NOMO-1 treated with DMSO at 0.1 percent for 48 hours (cell line): ENCODE measurements at regions not wholly inside any gene's neighbourhood (a gene's known extent, or its start where the extent isn't known, plus 50 kb on each side); places are given as distances from the start of the nearest gene placed in this dataset.

ENCODE experiments used
- DNase-seq: peaks from one replicate; lab custom pipeline; 2025; ENCODE audit not compliant: unreplicated experiment; lab: John Stamatoyannopoulos, UW

- no peak for DNase-seq
Measured at GRCh38 chr5:26828294-26828693, 210.1 kb downstream of the CDH9 start.

DNA sequence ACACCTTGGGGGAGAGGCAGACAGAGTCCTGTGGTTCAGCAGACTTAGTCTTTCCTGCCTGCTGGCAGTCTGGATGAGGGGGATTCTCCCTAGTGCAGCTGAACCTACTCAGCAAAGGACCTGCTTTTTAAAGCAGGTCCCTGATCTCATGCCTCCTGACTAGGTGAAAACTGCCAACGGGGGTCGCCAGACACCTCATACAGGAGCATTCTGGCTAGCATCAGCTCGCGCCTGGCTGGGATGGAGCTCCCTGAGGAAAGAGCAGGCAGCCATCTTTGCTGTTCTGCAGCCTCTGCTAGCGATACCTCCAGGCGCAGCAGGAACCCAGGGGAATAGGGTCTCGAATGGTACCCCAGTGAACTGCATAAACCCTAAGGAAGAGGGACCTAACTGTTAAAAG is 225.2 kb downstream of the CDH9 start:
- DNase-seq = no peak

GRCh38 chr5:26812714-26813113 is 225.7 kb downstream of the CDH9 start:
- DNase-seq = no peak

DNA sequence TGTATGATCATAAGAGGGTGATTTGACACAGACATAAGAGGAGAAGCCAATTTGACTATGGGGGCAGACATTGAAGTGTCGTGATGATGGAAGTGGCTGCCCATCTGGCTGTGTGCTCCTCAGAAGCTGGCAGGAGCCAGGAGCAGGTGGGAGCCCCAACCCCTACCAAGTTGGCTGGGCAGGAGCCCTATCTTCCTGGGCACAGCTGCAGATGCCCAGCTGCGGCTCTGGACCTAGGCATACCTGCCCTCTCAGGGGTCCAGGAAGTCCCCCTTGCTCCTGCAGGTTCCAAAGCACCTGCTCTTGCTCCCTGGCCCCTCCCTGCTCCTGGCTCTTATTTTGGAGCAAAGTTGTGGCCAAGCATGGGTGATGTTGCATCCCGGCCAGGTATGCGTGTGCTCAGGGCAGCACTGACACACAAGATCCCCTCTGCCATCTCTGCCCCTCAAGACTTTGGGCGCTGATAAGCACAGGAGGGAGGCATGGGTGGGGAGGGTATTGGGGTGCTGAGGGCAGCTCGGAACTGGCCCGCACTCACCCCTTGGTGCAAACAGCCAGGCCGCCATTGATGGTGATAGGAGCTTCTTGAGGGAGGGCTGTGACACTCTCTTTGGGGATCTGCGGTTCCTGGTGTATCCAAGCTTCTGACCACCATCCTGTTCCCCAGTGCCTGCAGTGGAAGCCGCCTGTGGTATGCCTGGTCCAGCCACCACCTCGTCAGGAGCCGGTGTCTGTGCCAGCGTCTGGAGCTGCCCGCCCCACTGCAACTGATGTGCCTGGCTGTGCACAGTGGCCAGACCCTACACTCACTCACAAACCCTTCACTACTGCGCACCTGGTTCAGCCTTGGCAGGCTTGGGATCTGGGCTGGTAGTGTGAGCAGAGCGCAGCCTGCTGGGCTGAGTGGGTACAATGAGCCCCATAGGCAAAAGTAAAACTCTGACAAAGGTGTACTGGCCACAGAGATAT is 230.9 kb downstream of the CDH9 start:
- no peak for DNase-seq

GRCh38 chr5:26805076-26805475 is 233.3 kb downstream of the CDH9 start:
- no peak for DNase-seq

DNA sequence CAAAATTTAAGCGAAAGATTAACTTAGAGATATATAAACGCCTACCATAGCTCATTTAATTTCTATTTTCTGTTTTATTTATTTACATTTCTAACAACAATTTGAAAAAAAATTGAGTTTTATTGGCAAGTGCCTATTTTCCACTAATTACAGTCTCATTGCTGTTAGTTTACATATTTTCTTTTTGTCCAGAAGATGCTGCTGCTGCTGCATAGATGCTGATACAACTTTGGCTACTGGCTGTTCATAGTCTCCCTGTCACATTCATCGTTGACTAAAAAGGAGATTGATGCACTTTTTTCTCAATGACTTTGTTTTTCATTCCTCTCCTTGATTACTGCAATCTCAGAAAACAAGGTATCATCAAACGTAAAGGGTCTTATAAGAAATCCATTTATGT is 235.4 kb downstream of the CDH9 start:
- no peak for DNase-seq

DNA sequence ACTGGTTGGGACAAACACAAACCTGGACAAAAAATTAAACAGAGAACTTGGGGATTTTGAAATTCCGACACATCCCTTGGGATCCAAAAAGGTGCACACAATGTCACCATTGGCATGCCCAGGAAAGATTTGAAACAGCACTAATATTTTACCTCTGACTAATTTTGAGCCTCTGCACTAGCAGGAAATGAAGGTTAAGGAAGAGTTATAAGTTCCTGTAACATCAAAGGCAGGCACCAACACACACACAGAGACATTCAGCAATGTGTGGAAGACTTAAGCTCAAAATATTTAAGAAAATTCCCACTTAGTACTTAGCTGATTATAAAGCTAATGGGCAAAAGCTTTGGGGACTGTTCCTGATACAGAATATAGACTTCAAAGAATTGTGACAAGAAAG is 247.0 kb downstream of the CDH9 start:
- DNase-seq = peak; percentile 7

DNA sequence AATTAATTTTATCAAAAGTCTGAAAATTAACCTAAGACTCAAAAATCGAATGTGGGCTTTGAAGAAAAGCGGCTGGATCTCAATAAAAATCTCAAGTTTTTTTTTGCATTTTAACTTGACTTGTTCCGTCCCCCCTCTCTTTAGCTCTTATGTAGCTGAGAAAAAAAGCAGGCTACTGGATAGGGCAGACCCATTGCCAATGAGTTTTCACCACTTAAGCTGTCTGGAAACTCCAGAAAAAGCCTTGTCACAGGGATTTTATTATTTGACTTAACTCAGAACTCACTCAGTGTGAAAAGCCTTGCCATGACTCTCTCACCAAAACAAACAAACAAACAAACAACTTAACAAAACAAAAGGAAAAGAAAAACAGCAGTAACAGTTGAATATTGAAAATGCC is 247.4 kb downstream of the CDH9 start:
- DNase-seq = no peak

GRCh38 chr5:26763215-26763614 is 275.2 kb downstream of the CDH9 start:
- DNase-seq = no peak

GRCh38 chr5:26761446-26761845 is 276.9 kb downstream of the CDH9 start:
- no peak for DNase-seq

- DNase-seq = no peak
Measured at GRCh38 chr5:26761045-26761444, 277.3 kb downstream of the CDH9 start.

- peak; percentile 96 for DNase-seq
Measured at GRCh38 chr5:26757941-26758340, 280.4 kb downstream of the CDH9 start.

- DNase-seq = no peak
Measured at GRCh38 chr5:26749829-26750228, 288.6 kb downstream of the CDH9 start.

DNA sequence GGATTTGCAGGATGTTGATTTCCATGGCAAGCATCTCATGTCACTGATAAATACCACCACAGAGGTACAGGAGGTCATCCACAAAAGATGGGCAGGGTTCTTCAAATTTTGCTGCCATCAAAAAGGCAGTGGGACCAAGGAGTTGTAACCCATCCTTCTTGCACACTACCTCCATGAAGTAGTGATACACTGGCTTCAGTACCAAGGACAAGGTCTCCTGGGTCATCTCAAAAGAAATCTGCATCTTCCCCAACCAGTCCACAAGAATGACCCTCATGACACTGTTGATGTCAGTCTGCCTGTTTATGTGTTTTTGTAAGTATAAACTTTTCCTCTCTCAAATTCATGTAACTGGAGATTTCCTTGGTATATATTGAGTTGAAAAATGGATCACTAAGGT is 298.2 kb downstream of the CDH9 start:
- no peak for DNase-seq

DNA sequence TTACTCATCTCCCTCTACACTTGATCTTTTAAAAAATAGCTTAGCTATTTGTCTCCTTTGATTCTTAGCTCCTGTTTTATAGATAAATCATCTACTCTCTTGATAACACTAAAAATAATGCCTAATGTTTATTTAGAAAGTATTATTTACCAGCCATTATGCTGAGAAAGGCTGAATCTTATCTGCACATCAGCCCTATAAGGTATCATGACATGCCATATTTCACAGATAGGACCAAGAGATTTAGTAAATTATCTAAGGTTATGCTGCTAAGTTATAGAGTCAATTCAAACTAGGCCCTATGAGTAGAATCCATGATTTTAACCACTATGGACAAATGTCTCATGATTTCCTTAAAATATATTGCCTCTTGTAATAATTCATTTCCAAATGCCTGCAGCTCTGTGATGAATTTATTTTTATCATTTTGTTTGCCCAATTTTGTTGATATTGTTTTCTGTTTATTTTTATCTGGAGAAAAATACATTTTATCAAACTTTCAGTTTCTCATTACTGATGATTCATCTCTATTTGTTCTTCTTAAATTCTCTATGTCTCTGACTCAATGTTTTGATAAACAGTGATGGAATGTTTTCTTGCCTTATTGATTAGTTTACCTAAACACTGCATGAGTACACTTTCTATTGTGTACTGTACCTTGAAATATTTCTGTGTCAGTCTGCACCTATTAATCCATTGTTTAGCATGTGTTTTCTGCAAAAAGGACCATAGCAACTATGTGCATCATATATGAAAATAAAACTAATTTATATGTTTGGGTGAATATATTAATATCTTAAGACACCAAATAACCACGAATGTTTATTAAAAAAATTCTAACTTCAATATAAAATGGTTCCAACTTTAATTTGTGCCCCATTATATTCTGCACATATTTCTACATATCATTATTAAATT is 300.8 kb downstream of the CDH9 start:
- DNase-seq = no peak

DNA sequence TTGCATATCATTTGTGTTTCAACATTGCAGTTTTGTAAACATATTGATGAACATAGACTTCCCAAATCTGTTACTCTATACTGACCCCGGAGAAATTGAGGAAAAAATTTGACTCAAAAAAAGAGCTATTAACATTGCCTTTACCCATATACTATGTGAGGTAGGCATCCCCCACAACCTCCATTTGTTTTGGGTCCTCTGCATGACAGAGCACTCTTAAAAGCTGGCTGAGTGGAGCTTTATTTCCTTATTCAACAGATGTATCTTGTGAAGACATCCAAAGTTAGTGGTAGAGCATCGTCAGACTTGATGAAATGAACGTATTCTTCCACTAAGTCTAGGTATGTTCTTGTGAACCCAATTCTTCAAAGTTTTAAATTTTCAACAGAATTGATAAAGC is 310.5 kb downstream of the CDH9 start:
- DNase-seq = no peak

DNA sequence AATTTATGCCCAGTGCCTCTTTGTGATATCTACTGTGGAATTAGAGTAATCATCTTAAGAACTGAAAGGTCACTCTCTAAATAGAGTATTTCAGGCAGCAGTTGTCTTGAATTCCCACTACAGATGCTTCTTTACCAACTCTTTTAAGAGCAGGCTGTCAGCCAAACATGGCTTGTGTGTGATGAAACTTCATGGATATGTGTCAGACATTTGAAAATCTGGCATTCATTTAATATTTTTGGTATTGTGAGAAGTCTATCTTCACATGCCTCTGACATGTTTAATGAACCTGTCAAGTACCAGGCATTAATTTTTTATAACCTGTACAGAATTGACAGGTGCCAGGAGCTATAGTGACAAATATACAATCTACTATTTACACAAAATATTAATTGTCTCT is 318.6 kb downstream of the CDH9 start:
- DNase-seq = no peak

DNA sequence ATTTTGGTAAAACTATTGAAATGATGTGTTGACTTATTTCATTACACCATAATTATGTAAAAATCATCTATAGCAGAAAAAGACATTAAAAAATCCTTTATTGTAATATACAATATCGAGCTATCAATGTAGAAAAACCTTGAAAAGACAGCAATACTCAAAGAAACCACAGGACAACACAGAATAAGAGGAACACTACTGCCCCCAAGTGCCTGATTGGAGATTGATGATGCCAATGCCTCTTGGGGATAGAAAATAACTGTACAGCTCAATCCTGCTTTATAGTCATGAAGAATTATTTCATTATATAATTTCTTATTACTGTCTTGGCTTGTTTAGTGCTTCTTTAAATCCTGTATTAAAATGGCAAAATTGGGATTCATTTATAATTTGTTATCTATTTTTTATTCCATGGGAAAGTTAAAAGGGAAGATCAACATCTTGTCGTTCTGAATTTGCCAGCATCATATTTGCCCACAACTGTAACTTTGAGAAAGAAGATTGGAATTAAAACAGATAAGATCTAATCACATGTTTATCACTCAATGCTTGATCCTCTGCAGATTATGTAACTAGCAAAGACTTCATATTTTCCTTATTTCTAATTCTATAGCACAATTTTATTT is 337.5 kb downstream of the CDH9 start:
- peak; percentile 76 for DNase-seq

GRCh38 chr5:26692952-26693351 is 345.4 kb downstream of the CDH9 start:
- no peak for DNase-seq

DNA sequence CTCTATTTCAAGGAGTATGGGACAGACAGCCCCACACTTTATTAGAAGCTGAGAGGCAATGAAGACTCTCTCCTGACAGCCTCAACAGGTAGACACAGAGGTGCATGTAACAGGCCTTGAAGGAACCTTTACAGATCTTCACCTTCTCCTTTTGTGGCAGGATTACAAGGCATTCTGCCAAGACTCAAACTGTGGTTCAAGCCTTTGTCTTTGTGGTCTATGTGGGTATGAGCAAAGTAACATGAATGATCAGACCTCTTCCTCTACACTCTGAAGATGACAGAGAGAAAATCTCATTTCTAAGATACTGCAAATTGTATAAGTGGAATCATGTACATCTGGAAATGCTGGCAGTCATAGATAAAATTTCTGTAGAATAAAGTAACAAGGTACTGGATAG is 346.9 kb downstream of the CDH9 start:
- no peak for DNase-seq

DNA sequence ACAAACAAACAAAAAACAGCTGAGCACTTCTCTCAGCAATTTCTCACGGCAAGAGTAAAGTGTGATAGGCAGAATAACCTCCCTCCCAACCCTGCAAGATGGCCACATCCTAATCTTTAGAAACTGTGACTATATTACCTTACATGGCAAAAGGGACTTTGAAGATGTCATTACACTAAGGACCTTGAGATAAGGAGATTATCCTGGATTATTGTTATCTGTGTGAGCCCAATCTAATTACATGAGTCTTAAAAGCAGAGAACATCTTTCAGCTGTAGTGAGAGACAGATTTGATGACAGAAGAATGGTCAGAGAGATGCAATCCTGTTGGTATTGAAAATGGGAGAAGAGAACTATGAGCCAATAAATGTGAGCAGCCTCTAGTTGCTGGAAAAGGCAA is 347.9 kb downstream of the CDH9 start:
- no peak for DNase-seq
